ENCODE measurements at regions not wholly inside any gene's neighbourhood (a gene's known extent, or its start where the extent isn't known, plus 50 kb on each side); places are given as distances from the start of the nearest gene placed in this dataset.

- ChIA-PET RAD21 (ENCODE audit: unreplicated experiment) (no interaction called here), CTCF (no interaction called here), SMC1A (ENCODE audit: uncharacterized antibody, unreplicated experiment) (interaction anchor here (1.1 kb wide), 1 partner anchor 13 kb away, joined by 3 read pairs; no protein-coding TSS in a partner anchor), POLR2A (no interaction called here)
- no peak overlapping the region for H3K4me2 ChIP-seq (ENCODE audit: control insufficient read depth, insufficient read depth)
- no peak overlapping the region for H3K27ac ChIP-seq (ENCODE audit: control insufficient read depth, insufficient read depth)
- no peaks in the 10 kb centered on the region for H3K9me3 ChIP-seq (replicated peaks; ENCODE audit: control insufficient read depth, insufficient read depth, low read length)
- DNase-seq (ENCODE audit: low read depth, low spot score) (no peak), ATAC-seq (no peak), FAIRE-seq (no peak)
- no TSS peak for BruUV-seq (replicated peaks)
- no peaks in the 10 kb centered on the region for H3K79me2 ChIP-seq (ENCODE audit: control insufficient read depth, insufficient read depth, low read length)
- no peaks in the 10 kb centered on the region for H4K20me1 ChIP-seq (ENCODE audit: control insufficient read depth, insufficient read depth)
- no peak overlapping the region for H3K9ac ChIP-seq (ENCODE audit: control insufficient read depth, insufficient read depth, low read length)
- H2AFZ ChIP-seq (ENCODE audit: control insufficient read depth, low read depth, low read length): no peak overlapping the region
- H3K27me3 ChIP-seq (replicated peaks in 1 of 2; ENCODE audit: control insufficient read depth in 2 of 2, insufficient read depth in 2 of 2, low read length in 1 of 2): no peaks in the 10 kb centered on the region
- in situ Hi-C loops (cut with MboI): no loop called here
- H3K36me3 ChIP-seq (ENCODE audit: control insufficient read depth in 2 of 2, insufficient read depth in 2 of 2, low read length in 1 of 2): no peaks in the 10 kb centered on the region
- WGBS (ENCODE audit: insufficient coverage, insufficient replicate concordance, low lambda C conversion rate, missing lambda C conversion rate): 0% methylated on average over 1 of the region's 1 CpG
- TF ChIP-seq BACH1 (IDR thresholded peaks at IDR 0.05; ENCODE audit: borderline replicate concordance) (no peak), NFYB (IDR thresholded peaks at IDR 0.05; ENCODE audit: insufficient read depth, low read depth, low read length) (no peak)
- H3K4me1 ChIP-seq (ENCODE audit: control insufficient read depth, insufficient read depth, low read length): no peaks in the 10 kb centered on the region
- intact Hi-C loops (cut with micrococcal nuclease; ENCODE audit: unreplicated experiment): no loop called here
- no peak overlapping the region for H3K4me3 ChIP-seq
These were observed 955.6 kb downstream of the GATA3 start for GRCh38 chr10:9010093-9010492.

DNA sequence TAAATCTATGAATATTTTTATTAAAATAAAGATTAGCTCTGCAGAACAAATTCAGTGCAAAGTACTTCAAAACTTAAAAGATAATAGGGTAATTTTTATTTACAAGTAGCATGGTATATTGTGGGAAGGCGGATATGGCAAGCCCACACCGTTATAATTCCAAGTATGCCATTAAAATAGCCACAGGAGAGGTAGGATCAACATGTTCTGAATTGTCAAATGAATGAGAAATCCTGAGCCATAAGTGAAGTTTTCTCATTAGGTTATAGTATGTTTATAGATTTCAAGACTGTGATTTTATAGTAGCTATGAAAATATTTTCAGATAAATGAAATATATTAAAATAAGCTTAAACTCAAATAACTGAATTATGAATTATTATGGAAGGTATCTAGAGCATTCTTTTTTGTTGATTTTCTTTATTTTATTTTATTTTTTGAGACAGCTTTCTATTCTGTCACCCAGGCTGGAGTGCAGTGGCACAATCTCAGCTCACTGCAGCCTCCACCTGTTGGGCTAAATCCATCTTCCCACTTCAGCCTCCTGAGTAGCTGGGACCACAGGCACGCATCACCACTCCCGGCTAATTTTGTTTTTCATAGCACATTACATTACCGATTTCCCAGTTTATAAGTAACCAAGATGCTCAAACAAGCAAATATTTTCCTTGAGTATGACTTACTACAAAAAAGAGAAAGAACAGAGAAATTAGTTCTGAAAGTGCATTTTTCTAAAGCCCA, 956.6 kb downstream of the GATA3 start:
- intact Hi-C loops (cut with micrococcal nuclease; ENCODE audit: unreplicated experiment) (no loop called here), in situ Hi-C loops (cut with MboI) (no loop called here)
- ATAC-seq (no peak), DNase-seq (ENCODE audit: low read depth, low spot score) (no peak), FAIRE-seq (no peak)
- H3K4me3 ChIP-seq: no peak overlapping the region
- no TSS peak for BruUV-seq (replicated peaks)
- H3K9ac ChIP-seq (ENCODE audit: control insufficient read depth, insufficient read depth, low read length): no peak overlapping the region
- H3K9me3 ChIP-seq (replicated peaks; ENCODE audit: control insufficient read depth, insufficient read depth, low read length): no peaks in the 10 kb centered on the region
- TF ChIP-seq NFIC (IDR thresholded peaks at IDR 0.05; ENCODE audit: low read depth, low read length) (no peak), CREM (IDR thresholded peaks at IDR 0.05; ENCODE audit: low read depth) (no peak), ZBTB4 (CRISPR knock-in tag; IDR thresholded peaks at IDR 0.05) (no peak), BHLHE40 (IDR thresholded peaks at IDR 0.05; ENCODE audit: borderline replicate concordance in 1 of 2, low read depth in 2 of 2, low read length in 1 of 2) (no peak), NFYA (IDR thresholded peaks at IDR 0.05; ENCODE audit: borderline replicate concordance, low read depth, low read length) (no peak)
- TF ChIP-seq, protein P1, sequence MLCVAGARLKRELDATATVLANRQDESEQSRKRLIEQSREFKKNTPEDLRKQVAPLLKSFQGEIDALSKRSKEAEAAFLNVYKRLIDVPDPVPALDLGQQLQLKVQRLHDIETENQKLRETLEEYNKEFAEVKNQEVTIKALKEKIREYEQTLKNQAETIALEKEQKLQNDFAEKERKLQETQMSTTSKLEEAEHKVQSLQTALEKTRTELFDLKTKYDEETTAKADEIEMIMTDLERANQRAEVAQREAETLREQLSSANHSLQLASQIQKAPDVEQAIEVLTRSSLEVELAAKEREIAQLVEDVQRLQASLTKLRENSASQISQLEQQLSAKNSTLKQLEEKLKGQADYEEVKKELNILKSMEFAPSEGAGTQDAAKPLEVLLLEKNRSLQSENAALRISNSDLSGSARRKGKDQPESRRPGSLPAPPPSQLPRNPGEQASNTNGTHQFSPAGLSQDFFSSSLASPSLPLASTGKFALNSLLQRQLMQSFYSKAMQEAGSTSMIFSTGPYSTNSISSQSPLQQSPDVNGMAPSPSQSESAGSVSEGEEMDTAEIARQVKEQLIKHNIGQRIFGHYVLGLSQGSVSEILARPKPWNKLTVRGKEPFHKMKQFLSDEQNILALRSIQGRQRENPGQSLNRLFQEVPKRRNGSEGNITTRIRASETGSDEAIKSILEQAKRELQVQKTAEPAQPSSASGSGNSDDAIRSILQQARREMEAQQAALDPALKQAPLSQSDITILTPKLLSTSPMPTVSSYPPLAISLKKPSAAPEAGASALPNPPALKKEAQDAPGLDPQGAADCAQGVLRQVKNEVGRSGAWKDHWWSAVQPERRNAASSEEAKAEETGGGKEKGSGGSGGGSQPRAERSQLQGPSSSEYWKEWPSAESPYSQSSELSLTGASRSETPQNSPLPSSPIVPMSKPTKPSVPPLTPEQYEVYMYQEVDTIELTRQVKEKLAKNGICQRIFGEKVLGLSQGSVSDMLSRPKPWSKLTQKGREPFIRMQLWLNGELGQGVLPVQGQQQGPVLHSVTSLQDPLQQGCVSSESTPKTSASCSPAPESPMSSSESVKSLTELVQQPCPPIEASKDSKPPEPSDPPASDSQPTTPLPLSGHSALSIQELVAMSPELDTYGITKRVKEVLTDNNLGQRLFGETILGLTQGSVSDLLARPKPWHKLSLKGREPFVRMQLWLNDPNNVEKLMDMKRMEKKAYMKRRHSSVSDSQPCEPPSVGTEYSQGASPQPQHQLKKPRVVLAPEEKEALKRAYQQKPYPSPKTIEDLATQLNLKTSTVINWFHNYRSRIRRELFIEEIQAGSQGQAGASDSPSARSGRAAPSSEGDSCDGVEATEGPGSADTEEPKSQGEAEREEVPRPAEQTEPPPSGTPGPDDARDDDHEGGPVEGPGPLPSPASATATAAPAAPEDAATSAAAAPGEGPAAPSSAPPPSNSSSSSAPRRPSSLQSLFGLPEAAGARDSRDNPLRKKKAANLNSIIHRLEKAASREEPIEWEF (IDR thresholded peaks at IDR 0.05; ENCODE audit: insufficient replicate concordance, low read depth, low read length): no peak
- RAD21 ChIA-PET (ENCODE audit: unreplicated experiment): no interaction called here
- no peaks in the 10 kb centered on the region for H4K20me1 ChIP-seq (ENCODE audit: control insufficient read depth, insufficient read depth)
- H2AFZ ChIP-seq (ENCODE audit: control insufficient read depth, low read depth, low read length): no peak overlapping the region
- no peak overlapping the region for H3K27ac ChIP-seq (ENCODE audit: control insufficient read depth, insufficient read depth)
- H3K4me2 ChIP-seq (ENCODE audit: control insufficient read depth, insufficient read depth): no peak overlapping the region
- CTCF ChIA-PET: interaction anchor here (0.6 kb wide), 1 partner anchor 1249 kb away, joined by 3 read pairs; no protein-coding TSS in a partner anchor
- 41% methylated on average over 5 of the region's 5 CpGs for WGBS (ENCODE audit: insufficient coverage, insufficient replicate concordance, low lambda C conversion rate, missing lambda C conversion rate)
- POLR2A ChIA-PET: no interaction called here
- H3K4me1 ChIP-seq (ENCODE audit: control insufficient read depth, insufficient read depth, low read length): no peaks in the 10 kb centered on the region
- no peaks in the 10 kb centered on the region for H3K27me3 ChIP-seq (replicated peaks in 1 of 2; ENCODE audit: control insufficient read depth in 2 of 2, insufficient read depth in 2 of 2, low read length in 1 of 2)
- H3K79me2 ChIP-seq (ENCODE audit: control insufficient read depth, insufficient read depth, low read length): no peaks in the 10 kb centered on the region
- SMC1A ChIA-PET (ENCODE audit: uncharacterized antibody, unreplicated experiment): interaction anchor here (1.1 kb wide), 1 partner anchor 14 kb away, joined by 3 read pairs; no protein-coding TSS in a partner anchor
- no peaks in the 10 kb centered on the region for H3K36me3 ChIP-seq (ENCODE audit: control insufficient read depth in 2 of 2, insufficient read depth in 2 of 2, low read length in 1 of 2)
